NB4 (cell line): ENCODE measurements at regions not wholly inside any gene's neighbourhood (a gene's known extent, or its start where the extent isn't known, plus 50 kb on each side); places are given as distances from the start of the nearest gene placed in this dataset.

Experiments used
- POLR2A ChIP-seq: IDR thresholded peaks from 2 replicates; pipeline ENCODE4 v1.6.1; 2011; ENCODE audit warnings: mild to moderate bottlenecking; ENCODE audit not compliant: insufficient read length; ENCODE audit errors: extremely low read depth
- TF ChIP-seq, protein P1 (sequence below): IDR thresholded peaks from one replicate; pipeline ENCODE4 v1.5.1; 2012; ENCODE audit warnings: low read depth, low read length

DNA sequence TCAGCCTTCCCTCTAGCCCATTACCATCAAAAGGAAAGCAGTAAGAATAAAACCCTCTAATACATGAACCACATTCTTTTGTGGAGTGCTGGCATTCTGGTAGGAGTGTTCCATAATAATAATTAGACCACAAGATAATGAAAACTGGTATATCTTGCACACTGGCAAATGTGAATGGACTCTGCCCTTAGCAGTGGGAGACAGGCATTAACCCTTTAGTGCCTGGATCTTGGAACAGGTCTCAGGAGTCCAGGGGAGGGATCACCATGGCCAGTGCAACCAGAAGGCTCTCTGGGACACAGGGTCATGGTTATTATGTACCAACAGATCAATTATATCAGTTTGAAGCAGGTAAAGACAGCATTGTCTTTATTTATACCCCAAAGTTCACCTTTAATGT lies 387.5 kb upstream of the TMPO start:
- TF ChIP-seq, protein P1, sequence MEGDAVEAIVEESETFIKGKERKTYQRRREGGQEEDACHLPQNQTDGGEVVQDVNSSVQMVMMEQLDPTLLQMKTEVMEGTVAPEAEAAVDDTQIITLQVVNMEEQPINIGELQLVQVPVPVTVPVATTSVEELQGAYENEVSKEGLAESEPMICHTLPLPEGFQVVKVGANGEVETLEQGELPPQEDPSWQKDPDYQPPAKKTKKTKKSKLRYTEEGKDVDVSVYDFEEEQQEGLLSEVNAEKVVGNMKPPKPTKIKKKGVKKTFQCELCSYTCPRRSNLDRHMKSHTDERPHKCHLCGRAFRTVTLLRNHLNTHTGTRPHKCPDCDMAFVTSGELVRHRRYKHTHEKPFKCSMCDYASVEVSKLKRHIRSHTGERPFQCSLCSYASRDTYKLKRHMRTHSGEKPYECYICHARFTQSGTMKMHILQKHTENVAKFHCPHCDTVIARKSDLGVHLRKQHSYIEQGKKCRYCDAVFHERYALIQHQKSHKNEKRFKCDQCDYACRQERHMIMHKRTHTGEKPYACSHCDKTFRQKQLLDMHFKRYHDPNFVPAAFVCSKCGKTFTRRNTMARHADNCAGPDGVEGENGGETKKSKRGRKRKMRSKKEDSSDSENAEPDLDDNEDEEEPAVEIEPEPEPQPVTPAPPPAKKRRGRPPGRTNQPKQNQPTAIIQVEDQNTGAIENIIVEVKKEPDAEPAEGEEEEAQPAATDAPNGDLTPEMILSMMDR = no peak
- no peak for TF ChIP-seq POLR2A
